Progenitor cell of endocrine pancreas (in vitro differentiated cells): ENCODE measurements at regions not wholly inside any gene's neighbourhood (a gene's known extent, or its start where the extent isn't known, plus 50 kb on each side); places are given as distances from the start of the nearest gene placed in this dataset.

Experiments
- DNase-seq: peaks from one replicate; pipeline ENCODE4 v3.0.0; 2021; ENCODE audit warnings: low spot score; ENCODE audit not compliant: unreplicated experiment
- H3K27ac Mint-ChIP-seq: 2 replicates; pipeline ENCODE4 v1.8.0; 2021; ENCODE audit warnings: mild to moderate bottlenecking, moderate library complexity, mixed read lengths
- H3K27me3 Mint-ChIP-seq: 2 replicates; pipeline ENCODE4 v1.8.0; 2021; ENCODE audit warnings: mixed read lengths
- H3K36me3 Mint-ChIP-seq: 2 replicates; pipeline ENCODE4 v1.8.0; 2022; ENCODE audit warnings: mixed read lengths; ENCODE audit not compliant: insufficient read depth
- H3K4me1 Mint-ChIP-seq: 2 replicates; pipeline ENCODE4 v1.8.0; 2021; ENCODE audit warnings: low read depth, mixed read lengths
- H3K4me3 Mint-ChIP-seq: 2 replicates; pipeline ENCODE4 v1.8.0; 2021; ENCODE audit warnings: low read depth, mild to moderate bottlenecking, moderate library complexity, mixed read lengths
- H3K9me3 Mint-ChIP-seq: 2 replicates; pipeline ENCODE4 v1.8.0; 2021; ENCODE audit warnings: low read depth, mixed read lengths
- CTCF ChIP-seq: fragments of 200-600 bp; sonication (generic); IDR thresholded peaks from one replicate; pipeline ENCODE4 v1.5.0; 2021; ENCODE audit warnings: antibody characterized with exemption, mild to moderate bottlenecking; ENCODE audit not compliant: unreplicated experiment

GRCh38 chr22:48332438-48333322 is 1495.0 kb downstream of the BRD1 start:
- Mint-ChIP-seq H3K27me3 (peaks cover 75% of the 10 kb centered on the region), H3K36me3 (no peaks in the 10 kb centered on the region), H3K9me3 (peaks cover 7% of the 10 kb centered on the region), H3K4me1 (no peaks in the 10 kb centered on the region), H3K27ac (no peak overlapping the region), H3K4me3 (no peak overlapping the region)
- no peak for DNase-seq
- TF ChIP-seq CTCF = no peak

DNA sequence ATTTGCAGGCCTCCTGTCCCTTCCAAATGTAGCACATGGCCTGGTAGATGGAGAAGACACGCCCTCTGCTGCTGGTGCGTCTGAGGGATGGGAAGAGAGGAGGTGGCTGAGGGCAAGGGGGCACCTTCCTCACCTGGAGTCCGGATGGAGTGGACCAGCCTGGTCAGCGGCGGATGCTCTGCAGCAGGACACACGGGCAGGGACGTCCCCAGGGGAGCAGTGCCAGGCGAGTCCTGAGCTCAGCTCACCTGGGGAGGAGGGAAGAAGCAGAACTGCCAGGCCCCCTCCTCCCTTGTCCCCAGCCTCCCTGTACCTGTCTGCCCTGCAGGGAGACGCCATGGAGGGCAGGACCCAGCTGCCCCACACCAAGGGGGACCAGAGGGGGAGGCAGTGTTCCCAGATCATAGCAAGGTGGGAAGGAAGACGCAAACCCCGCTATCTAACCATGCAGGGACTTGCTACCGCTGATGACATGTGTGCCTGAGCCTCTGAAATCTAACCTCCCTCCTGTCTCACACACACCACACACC is 1495.9 kb downstream of the BRD1 start:
- H3K36me3 Mint-ChIP-seq = no peaks in the 10 kb centered on the region
- TF ChIP-seq CTCF = no peak
- no peak overlapping the region for H3K27ac Mint-ChIP-seq
- H3K4me3 Mint-ChIP-seq = no peak overlapping the region
- H3K9me3 Mint-ChIP-seq = peaks cover 7% of the 10 kb centered on the region
- peaks cover 76% of the 10 kb centered on the region for H3K27me3 Mint-ChIP-seq
- no peaks in the 10 kb centered on the region for H3K4me1 Mint-ChIP-seq
- DNase-seq = no peak

DNA sequence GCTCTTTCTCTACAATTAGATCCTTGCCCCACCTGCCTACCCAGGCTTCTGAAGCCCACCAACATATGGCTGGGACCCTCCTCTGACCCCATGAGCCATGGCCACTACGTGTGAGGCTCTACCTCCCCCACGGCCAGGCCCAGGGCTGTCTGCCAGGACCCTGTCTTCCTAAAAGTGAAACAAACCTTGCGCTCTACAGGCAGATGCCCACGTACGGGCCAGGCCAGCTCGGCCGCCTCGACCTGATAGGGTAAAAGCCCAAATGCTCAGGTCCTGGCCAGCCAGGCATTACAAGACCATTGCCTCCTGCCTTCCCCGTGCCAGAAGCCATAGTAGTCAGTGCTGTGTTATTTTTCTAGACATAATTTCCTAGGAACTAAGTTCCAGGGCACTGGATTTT is 1496.4 kb downstream of the BRD1 start:
- no peaks in the 10 kb centered on the region for H3K4me1 Mint-ChIP-seq
- H3K27me3 Mint-ChIP-seq = peaks cover 72% of the 10 kb centered on the region
- H3K4me3 Mint-ChIP-seq = no peak overlapping the region

DNA sequence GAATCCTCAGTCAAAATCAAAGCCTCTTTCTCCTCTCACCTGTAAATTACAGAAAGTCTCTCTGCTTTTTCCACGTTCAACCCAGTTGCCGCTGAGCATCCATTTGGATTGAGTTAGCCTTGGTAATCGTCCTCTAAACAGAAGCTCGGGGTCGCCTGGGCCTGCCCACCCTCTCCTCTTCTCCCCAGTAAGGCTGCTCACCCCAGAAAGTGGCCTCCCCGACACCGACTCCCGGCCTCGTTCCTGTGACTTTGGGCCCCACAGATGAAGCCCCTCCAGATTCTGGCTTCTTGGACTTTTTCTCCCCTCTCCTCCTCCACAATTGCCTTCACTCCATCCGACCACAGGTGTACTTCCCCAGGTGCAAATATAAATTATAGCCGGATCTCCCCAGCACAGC is 1500.0 kb downstream of the BRD1 start:
- DNase-seq = no peak
- Mint-ChIP-seq H3K9me3 (peaks cover 10% of the 10 kb centered on the region), H3K27me3 (peaks cover 61% of the 10 kb centered on the region), H3K4me1 (no peaks in the 10 kb centered on the region), H3K27ac (no peak overlapping the region), H3K4me3 (no peak overlapping the region), H3K36me3 (no peaks in the 10 kb centered on the region)
- TF ChIP-seq CTCF = no peak

More for the DNA sequence above, 1496.4 kb downstream of the BRD1 start:
- Mint-ChIP-seq H3K36me3 (no peaks in the 10 kb centered on the region), H3K9me3 (peaks cover 7% of the 10 kb centered on the region), H3K27ac (no peak overlapping the region)
- no peak for DNase-seq
- TF ChIP-seq CTCF = no peak

GRCh38 chr22:48323746-48324145 is 1503.9 kb downstream of the BRD1 start:
- no peak for TF ChIP-seq CTCF
- no peak overlapping the region for H3K4me3 Mint-ChIP-seq
- no peak for DNase-seq
- peaks cover 1% of the 10 kb centered on the region for H3K4me1 Mint-ChIP-seq
- H3K27ac Mint-ChIP-seq = no peak overlapping the region
- H3K27me3 Mint-ChIP-seq = peaks cover 54% of the 10 kb centered on the region
- H3K36me3 Mint-ChIP-seq = no peaks in the 10 kb centered on the region
- H3K9me3 Mint-ChIP-seq = peaks cover 3% of the 10 kb centered on the region
